Caco-2 (cell line): ENCODE measurements at regions not wholly inside any gene's neighbourhood (a gene's known extent, or its start where the extent isn't known, plus 50 kb on each side); places are given as distances from the start of the nearest gene placed in this dataset.

Experiments
- BruUV-seq: library from RNA; stranded (reverse); fragments of 400-500 nt; replicated peaks from 2 replicates; lab custom pipeline; 2021; lab: Mats Ljungman, UMichigan
- CTCF ChIA-PET: fragments of 300-600 bp; sonication (Branson Sonifier 250); formaldehyde crosslinking; loops from one replicate; lab custom pipeline; 2022; ENCODE audit warnings: antibody characterized with exemption; lab: Charles Lee
- POLR2A ChIA-PET: fragments of 300-600 bp; sonication (Branson Sonifier 250); formaldehyde crosslinking; loops from one replicate; lab custom pipeline; 2022; ENCODE audit warnings: antibody characterized with exemption; lab: Charles Lee
- DNase-seq, 2 experiments: peaks; one replicate each; pipeline versions ENCODE4 v3.0.0 to v3.0.0-alpha.2; 2020 to 2022
- H3K27me3 ChIP-seq: replicated peaks from 2 replicates; pipeline ENCODE4 v1.6.0; 2011; ENCODE audit warnings: low read length; ENCODE audit not compliant: control insufficient read depth, insufficient read depth
- H3K36me3 ChIP-seq: 2 replicates; pipeline ENCODE4 v1.5.1; 2011; ENCODE audit warnings: low read length; ENCODE audit not compliant: control insufficient read depth, insufficient read depth
- H3K4me1 ChIP-seq: fragments of 250-450 bp; sonication (Bioruptor Pico); 2 replicates; pipeline ENCODE4 v1.5.1; 2020; ENCODE audit warnings: mild to moderate bottlenecking
- H3K4me3 ChIP-seq: 2 replicates; pipeline ENCODE4 v1.5.1; 2011; ENCODE audit warnings: low read depth, mild to moderate bottlenecking, control low read depth, low read length
- H3K9me3 ChIP-seq: fragments of 250-450 bp; sonication (Bioruptor Pico); 2 replicates; pipeline ENCODE4 v1.5.1; 2020; ENCODE audit warnings: mild to moderate bottlenecking, moderate library complexity
- H3K27ac Mint-ChIP-seq: one replicate; pipeline ENCODE4 v1.8.0; 2022; ENCODE audit warnings: mixed read lengths; ENCODE audit not compliant: unreplicated experiment
- H3K27me3 Mint-ChIP-seq: one replicate; pipeline ENCODE4 v1.8.0; 2022; ENCODE audit warnings: mixed read lengths; ENCODE audit not compliant: insufficient read depth, unreplicated experiment
- H3K36me3 Mint-ChIP-seq: one replicate; pipeline ENCODE4 v1.8.0; 2022; ENCODE audit warnings: mild to moderate bottlenecking, mixed read lengths; ENCODE audit not compliant: insufficient read depth, unreplicated experiment
- H3K4me1 Mint-ChIP-seq: one replicate; pipeline ENCODE4 v1.8.0; 2022; ENCODE audit warnings: low read depth, mixed read lengths; ENCODE audit not compliant: unreplicated experiment
- H3K4me3 Mint-ChIP-seq: one replicate; pipeline ENCODE4 v1.8.0; 2022; ENCODE audit warnings: mild to moderate bottlenecking, moderate library complexity, mixed read lengths; ENCODE audit not compliant: unreplicated experiment
- H3K9me3 Mint-ChIP-seq: one replicate; pipeline ENCODE4 v1.8.0; 2022; ENCODE audit warnings: mixed read lengths; ENCODE audit not compliant: unreplicated experiment
- CTCF ChIP-seq, 2 experiments: fragments of 200-600 bp in 1 of 2; IDR thresholded peaks; 1 replicate in 1 of 2; 2 replicates in 1 of 2; pipeline versions ENCODE4 v1.5.1 to v1.8.0; 2011 to 2022; ENCODE audit warnings: antibody characterized with exemption in 1 of 2, control low read depth in 1 of 2, inconsistent platforms in 1 of 2, low read depth in 1 of 2, low read length in 1 of 2, mild to moderate bottlenecking in 1 of 2, moderate library complexity in 1 of 2; ENCODE audit not compliant: insufficient read depth in 1 of 2, severe bottlenecking in 1 of 2, unreplicated experiment in 1 of 2
- intact Hi-C: fragments of 100-400 bp; cut with micrococcal nuclease; formaldehyde crosslinking; loops from one replicate; pipeline ENCODE4 v1.10.0; 2022; ENCODE audit not compliant: unreplicated experiment

GRCh38 chr16:73217654-73218053 is 169.7 kb upstream of the ZFHX3 start:
- Mint-ChIP-seq H3K9me3 (peaks cover 18% of the 10 kb centered on the region), H3K4me1 (peaks cover 10% of the 10 kb centered on the region), H3K27me3 (peaks cover 3% of the 10 kb centered on the region), H3K36me3 (no peaks in the 10 kb centered on the region), H3K4me3 (no peak overlapping the region), H3K27ac (no peak overlapping the region)
- ChIA-PET POLR2A (no interaction called here), CTCF (interaction anchor here (0.6 to 0.7 kb wide), 2 partner anchors 41 to 329 kb away, joined by 4 to 6 read pairs; no protein-coding TSS in a partner anchor)
- no peak for DNase-seq
- Histone ChIP-seq H3K27me3 (no peaks in the 10 kb centered on the region; the same call in 1 of the 2 replicates), H3K4me1 (no peaks in the 10 kb centered on the region), H3K9me3 (peaks cover 6% of the 10 kb centered on the region), H3K36me3 (0 out of 2 replicates have a peak, but pooled peaks cover 1% of the 10 kb centered on the region), H3K4me3 (no peak overlapping the region)
- TF ChIP-seq CTCF (IDR thresholded peaks at IDR 0.05; ENCODE audit: insufficient read depth in 1 of 2, low read depth in 1 of 2, low read length in 1 of 2, severe bottlenecking in 1 of 2, unreplicated experiment in 1 of 2): peak in 1 of 2 experiments; percentile 32
- intact Hi-C loops: no loop called here
- no TSS peak for BruUV-seq

DNA sequence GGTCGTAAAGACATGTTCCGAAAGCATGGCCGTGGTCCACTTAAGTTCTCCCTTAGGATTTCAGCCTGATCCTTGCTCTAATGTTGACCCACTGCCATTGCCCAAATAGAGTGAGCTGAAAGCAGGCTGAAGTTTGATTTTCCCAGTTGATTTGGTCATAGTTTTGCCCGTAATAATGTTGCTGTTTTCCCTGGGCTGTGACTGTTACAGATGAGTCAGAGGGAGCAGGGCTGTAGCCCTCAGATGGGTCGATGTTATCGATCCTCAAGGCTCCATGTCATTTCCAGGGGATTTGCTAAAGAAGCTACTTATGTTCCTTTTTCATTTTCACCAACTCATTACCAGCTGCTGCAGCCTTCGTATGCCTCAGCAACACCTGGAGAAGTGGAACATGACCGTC is 169.0 kb upstream of the ZFHX3 start:
- TF ChIP-seq CTCF (IDR thresholded peaks at IDR 0.05; ENCODE audit: insufficient read depth in 1 of 2, low read depth in 1 of 2, low read length in 1 of 2, severe bottlenecking in 1 of 2, unreplicated experiment in 1 of 2): no peak
- no peaks in the 10 kb centered on the region for H3K27me3 ChIP-seq
- H3K36me3 ChIP-seq: 0 out of 2 replicates have a peak, but pooled peaks cover 1% of the 10 kb centered on the region
- no peaks in the 10 kb centered on the region for H3K4me1 ChIP-seq
- H3K9me3 Mint-ChIP-seq: peaks cover 18% of the 10 kb centered on the region
- intact Hi-C loops: loop anchor here (1.0 kb wide), 1 partner anchor 13 kb away; no protein-coding TSS in a partner anchor
- H3K4me1 Mint-ChIP-seq: peaks cover 10% of the 10 kb centered on the region
- peaks cover 6% of the 10 kb centered on the region for H3K9me3 ChIP-seq
- H3K4me3 Mint-ChIP-seq: no peak overlapping the region
- CTCF ChIA-PET: interaction anchor here (0.7 kb wide), 1 partner anchor 41 kb away, joined by 6 read pairs; no protein-coding TSS in a partner anchor
- no peak for DNase-seq
- H3K27me3 Mint-ChIP-seq: no peaks in the 10 kb centered on the region
- POLR2A ChIA-PET: interaction anchor here (0.7 kb wide), 1 partner anchor 289 kb away, joined by 3 read pairs; no protein-coding TSS in a partner anchor
- no TSS peak for BruUV-seq
- no peak overlapping the region for H3K27ac Mint-ChIP-seq
- H3K36me3 Mint-ChIP-seq: no peaks in the 10 kb centered on the region
- H3K4me3 ChIP-seq: no peak overlapping the region

GRCh38 chr16:73215678-73216377 is 167.9 kb upstream of the ZFHX3 start:
- Histone ChIP-seq H3K4me1 (no peaks in the 10 kb centered on the region), H3K36me3 (0 out of 2 replicates have a peak, but pooled peaks cover 1% of the 10 kb centered on the region), H3K9me3 (peaks cover 6% of the 10 kb centered on the region), H3K4me3 (no peak overlapping the region), H3K27me3 (no peaks in the 10 kb centered on the region)
- ChIA-PET CTCF (no interaction called here), POLR2A (no interaction called here)
- no peak for TF ChIP-seq CTCF (IDR thresholded peaks at IDR 0.05; ENCODE audit: insufficient read depth in 1 of 2, low read depth in 1 of 2, low read length in 1 of 2, severe bottlenecking in 1 of 2, unreplicated experiment in 1 of 2)
- no TSS peak for BruUV-seq
- Mint-ChIP-seq H3K27me3 (no peaks in the 10 kb centered on the region), H3K4me3 (no peak overlapping the region), H3K36me3 (no peaks in the 10 kb centered on the region), H3K4me1 (peaks cover 10% of the 10 kb centered on the region), H3K27ac (no peak overlapping the region), H3K9me3 (peaks cover 18% of the 10 kb centered on the region)
- no peak for DNase-seq
- intact Hi-C loops: loop anchor here (1.0 kb wide), 1 partner anchor 12 kb away; no protein-coding TSS in a partner anchor
